Keratinocyte (primary cell): ENCODE measurements at regions not wholly inside any gene's neighbourhood (a gene's known extent, or its start where the extent isn't known, plus 50 kb on each side); places are given as distances from the start of the nearest gene placed in this dataset.

ENCODE experiments used
- DNase-seq: peaks from one replicate; pipeline ENCODE4 v3.0.0-alpha.2; 2011; ENCODE audit warnings: low read depth, missing footprints, low spot score
- FAIRE-seq: peaks from 2 replicates; lab custom pipeline; 2011; peaks lifted over from hg19 to GRCh38; lab: Jason Lieb, UNC
- H2AFZ ChIP-seq: 2 replicates; pipeline ENCODE4 v1.6.0; 2012; ENCODE audit warnings: low read length, control low read depth, inconsistent platforms; ENCODE audit not compliant: control insufficient read depth
- H3K27ac ChIP-seq: 2 replicates; pipeline ENCODE4 v1.5.1; 2011; ENCODE audit warnings: low read length; ENCODE audit not compliant: control insufficient read depth, insufficient read depth
- H3K27me3 ChIP-seq: 3 replicates; pipeline ENCODE4 v1.6.0; 2011; ENCODE audit warnings: low read length; ENCODE audit not compliant: control insufficient read depth, insufficient read depth; ENCODE audit errors: extremely low read depth
- H3K36me3 ChIP-seq, 2 experiments: 2 replicates in 1 of 2; 3 replicates in 1 of 2; pipeline ENCODE4 v1.5.1; 2011; ENCODE audit warnings: low read length in 2 of 2, mild to moderate bottlenecking in 1 of 2; ENCODE audit not compliant: control insufficient read depth in 2 of 2, insufficient read depth in 2 of 2; ENCODE audit errors: extremely low read depth in 1 of 2
- H3K4me1 ChIP-seq: 3 replicates; pipeline ENCODE4 v1.5.1; 2011; ENCODE audit warnings: low read length; ENCODE audit not compliant: control insufficient read depth, insufficient read depth; ENCODE audit errors: extremely low read depth
- H3K4me2 ChIP-seq: 3 replicates; pipeline ENCODE4 v1.6.0; 2011; ENCODE audit warnings: low read depth, low read length; ENCODE audit not compliant: control insufficient read depth, insufficient read depth; ENCODE audit errors: extremely low read depth
- H3K4me3 ChIP-seq, 3 experiments: fragments of 200-600 bp in 1 of 3; sonication (generic) in 1 of 3; 2 replicates in 2 of 3; 3 replicates in 1 of 3; pipeline ENCODE4 v1.5.1; 2011 to 2016; ENCODE audit warnings: low read length in 3 of 3, mild to moderate bottlenecking in 3 of 3, control low read depth in 2 of 3, inconsistent platforms in 1 of 3, low read depth in 1 of 3, mixed read lengths in 1 of 3, mixed run types in 1 of 3, moderate library complexity in 1 of 3; ENCODE audit not compliant: control insufficient read depth in 2 of 3, insufficient read depth in 2 of 3; ENCODE audit errors: extremely low read depth in 1 of 3
- H3K79me2 ChIP-seq: 2 replicates; pipeline ENCODE4 v1.6.0; 2012; ENCODE audit warnings: low read length; ENCODE audit not compliant: control insufficient read depth, insufficient read depth
- H3K9ac ChIP-seq: 3 replicates; pipeline ENCODE4 v1.6.0; 2011; ENCODE audit warnings: low read length; ENCODE audit not compliant: control insufficient read depth, insufficient read depth; ENCODE audit errors: extremely low read depth
- H3K9me1 ChIP-seq: 3 replicates; pipeline ENCODE4 v1.6.0; 2011; ENCODE audit warnings: low read length; ENCODE audit not compliant: control insufficient read depth, insufficient read depth; ENCODE audit errors: extremely low read depth
- H3K9me3 ChIP-seq: 2 replicates; pipeline ENCODE4 v1.5.1; 2012; ENCODE audit warnings: low read depth, low read length; ENCODE audit not compliant: control insufficient read depth
- H4K20me1 ChIP-seq: 3 replicates; pipeline ENCODE4 v1.6.0; 2011; ENCODE audit warnings: low read length; ENCODE audit not compliant: control insufficient read depth, insufficient read depth; ENCODE audit errors: extremely low read depth
- CTCF ChIP-seq, 3 experiments: IDR thresholded peaks in 1 of 3; conservative IDR thresholded peaks in 1 of 3; optimal IDR thresholded peaks in 1 of 3; 2 replicates in 2 of 3; 3 replicates in 1 of 3; pipeline versions ENCODE3 to v1.5.1; 2011; ENCODE audit warnings: low read length in 3 of 3, mild to moderate bottlenecking in 3 of 3, moderate library complexity in 2 of 3, control low read depth in 1 of 3, inconsistent platforms in 1 of 3; ENCODE audit not compliant: insufficient read depth in 2 of 3; ENCODE audit errors: extremely low read depth in 1 of 3
- EZH2 ChIP-seq: IDR thresholded peaks from one replicate; pipeline ENCODE4 v1.6.1; 2012; ENCODE audit warnings: inconsistent platforms, mild to moderate bottlenecking, low read length, moderate library complexity
- dilution Hi-C: fragments of 300-500 bp; cut with MboI; formaldehyde crosslinking; loops from one replicate; pipeline ENCODE4 v1.7.0; 2020; ENCODE audit warnings: low sequenced_read_pairs; ENCODE audit not compliant: extremely low pct_ligation_motif_present

- dilution Hi-C loops = no loop called here
- Histone ChIP-seq H3K4me3 (no peak overlapping the region), H3K36me3 (no peaks in the 10 kb centered on the region), H3K27me3 (no peaks in the 10 kb centered on the region), H3K4me1 (no peaks in the 10 kb centered on the region), H3K4me2 (no peak overlapping the region), H3K79me2 (no peaks in the 10 kb centered on the region), H3K9ac (no peak overlapping the region), H3K9me1 (no peaks in the 10 kb centered on the region), H2AFZ (no peak overlapping the region), H3K27ac (no peak overlapping the region), H4K20me1 (no peaks in the 10 kb centered on the region), H3K9me3 (no peaks in the 10 kb centered on the region)
- no peak for FAIRE-seq
- TF ChIP-seq EZH2 (no peak), CTCF (optimal IDR thresholded peaks at IDR 0.05 in 1 of 3, IDR thresholded peaks at IDR 0.05 in 1 of 3, conservative IDR thresholded peaks at IDR 0.05 in 1 of 3; ENCODE audit: extremely low read depth in 1 of 3, insufficient read depth in 2 of 3, low read length in 3 of 3) (no peak)
- DNase-seq = no peak
Measured at GRCh38 chr5:3518576-3518975, 77.1 kb upstream of the IRX1 start.

GRCh38 chr5:3518051-3518450, 77.6 kb upstream of the IRX1 start:
- Histone ChIP-seq H3K36me3 (no peaks in the 10 kb centered on the region), H3K9ac (no peak overlapping the region), H3K27ac (no peak overlapping the region), H4K20me1 (no peaks in the 10 kb centered on the region), H3K79me2 (no peaks in the 10 kb centered on the region), H2AFZ (no peak overlapping the region), H3K9me1 (no peaks in the 10 kb centered on the region), H3K27me3 (no peaks in the 10 kb centered on the region), H3K4me1 (no peaks in the 10 kb centered on the region), H3K4me3 (no peak overlapping the region), H3K9me3 (no peaks in the 10 kb centered on the region), H3K4me2 (no peak overlapping the region)
- no peak for TF ChIP-seq CTCF (optimal IDR thresholded peaks at IDR 0.05 in 1 of 3, IDR thresholded peaks at IDR 0.05 in 1 of 3, conservative IDR thresholded peaks at IDR 0.05 in 1 of 3; ENCODE audit: extremely low read depth in 1 of 3, insufficient read depth in 2 of 3, low read length in 3 of 3)
- TF ChIP-seq EZH2 = no peak
- FAIRE-seq = no peak
- no peak for DNase-seq
- dilution Hi-C loops = no loop called here
